ENCODE measurements at regions not wholly inside any gene's neighbourhood (a gene's known extent, or its start where the extent isn't known, plus 50 kb on each side); places are given as distances from the start of the nearest gene placed in this dataset.

DNA sequence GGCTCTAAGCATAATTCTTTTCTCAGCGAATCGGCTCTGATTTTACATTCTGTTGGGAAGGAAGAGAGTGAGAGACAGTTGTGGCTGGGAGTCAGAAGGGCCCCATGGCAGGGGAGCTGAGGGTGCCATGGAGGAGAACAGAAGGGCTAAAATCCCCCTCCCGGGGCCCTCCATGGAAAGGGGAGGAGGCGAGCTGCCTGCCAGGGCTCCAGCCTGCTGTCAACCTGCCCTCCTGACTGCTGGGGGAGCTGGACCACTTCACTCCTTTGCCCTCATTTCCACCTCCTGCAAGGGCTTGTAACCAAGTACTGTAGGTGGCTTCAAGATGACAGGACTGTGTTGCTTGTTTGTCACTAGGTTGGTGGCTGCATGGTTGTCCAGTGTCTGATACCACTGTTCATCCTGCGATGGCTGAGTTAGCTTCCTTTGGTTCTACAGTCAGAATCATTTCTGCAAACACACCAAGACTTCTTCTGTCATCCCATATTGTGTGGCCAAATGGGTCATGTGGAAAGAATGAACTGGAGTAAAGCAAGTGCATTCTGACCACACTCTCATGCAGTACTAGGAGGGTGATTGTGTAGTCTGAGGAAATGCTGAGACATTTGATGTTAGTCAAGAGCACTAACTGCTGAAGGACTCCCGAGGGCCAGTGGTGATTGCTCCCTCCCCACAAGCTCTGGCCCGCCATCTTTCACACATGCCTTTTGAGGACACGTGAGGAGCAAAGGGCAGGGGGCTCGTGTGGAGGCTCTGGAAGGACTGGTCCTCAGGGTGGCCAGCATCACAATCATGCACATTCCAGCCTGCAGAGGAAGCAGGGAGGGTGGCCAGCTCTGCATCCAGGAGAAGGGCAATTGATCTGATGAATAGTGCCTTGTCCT, 307.2 kb downstream of the GADD45G start:
- Histone ChIP-seq H3K4me1 (no peaks in the 10 kb centered on the region), H3K27ac (no peak overlapping the region), H3K27me3 (no peaks in the 10 kb centered on the region), H3K9me3 (no peaks in the 10 kb centered on the region), H3K4me3 (no peak overlapping the region), H3K36me3 (no peaks in the 10 kb centered on the region)
- DNase-seq, result no peak
- in situ Hi-C loops (cut with MboI; ENCODE audit: low pct_ligation_motif_present in 1 of 4, low pct_unique_long_range_greater_than_20kb in 1 of 4, low sequenced_read_pairs in 3 of 4), result loop anchor here in 1 of 4 donors (25.0 kb wide), 1 partner anchor 300 kb away; the partner anchor contains the start of gene GADD45G
- no peak for TF ChIP-seq POLR2A (IDR thresholded peaks at IDR 0.05)
- TF ChIP-seq POLR2AphosphoS5 (IDR thresholded peaks at IDR 0.05), result no peak
- TF ChIP-seq, protein P1, sequence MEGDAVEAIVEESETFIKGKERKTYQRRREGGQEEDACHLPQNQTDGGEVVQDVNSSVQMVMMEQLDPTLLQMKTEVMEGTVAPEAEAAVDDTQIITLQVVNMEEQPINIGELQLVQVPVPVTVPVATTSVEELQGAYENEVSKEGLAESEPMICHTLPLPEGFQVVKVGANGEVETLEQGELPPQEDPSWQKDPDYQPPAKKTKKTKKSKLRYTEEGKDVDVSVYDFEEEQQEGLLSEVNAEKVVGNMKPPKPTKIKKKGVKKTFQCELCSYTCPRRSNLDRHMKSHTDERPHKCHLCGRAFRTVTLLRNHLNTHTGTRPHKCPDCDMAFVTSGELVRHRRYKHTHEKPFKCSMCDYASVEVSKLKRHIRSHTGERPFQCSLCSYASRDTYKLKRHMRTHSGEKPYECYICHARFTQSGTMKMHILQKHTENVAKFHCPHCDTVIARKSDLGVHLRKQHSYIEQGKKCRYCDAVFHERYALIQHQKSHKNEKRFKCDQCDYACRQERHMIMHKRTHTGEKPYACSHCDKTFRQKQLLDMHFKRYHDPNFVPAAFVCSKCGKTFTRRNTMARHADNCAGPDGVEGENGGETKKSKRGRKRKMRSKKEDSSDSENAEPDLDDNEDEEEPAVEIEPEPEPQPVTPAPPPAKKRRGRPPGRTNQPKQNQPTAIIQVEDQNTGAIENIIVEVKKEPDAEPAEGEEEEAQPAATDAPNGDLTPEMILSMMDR (IDR thresholded peaks at IDR 0.05), result no peak
- no peak for TF ChIP-seq EP300 (IDR thresholded peaks at IDR 0.05; ENCODE audit: low read depth)
- intact Hi-C loops (cut with DNase I; ENCODE audit: low total_unique reads), result no loop called here
- WGBS, 2 donors (ENCODE audit: low coverage in 1 of 2), result 80 to 100% methylated on average over 2 to 9 of the region's 9 CpGs

- TF ChIP-seq POLR2A (IDR thresholded peaks at IDR 0.05), result no peak
- H3K27ac ChIP-seq, result no peak overlapping the region
- in situ Hi-C loops (cut with MboI; ENCODE audit: low pct_ligation_motif_present in 1 of 4, low pct_unique_long_range_greater_than_20kb in 1 of 4, low sequenced_read_pairs in 3 of 4), result loop anchor here in 1 of 4 donors (25.0 kb wide), 1 partner anchor 300 kb away; the partner anchor contains the start of gene GADD45G
- no peaks in the 10 kb centered on the region for H3K27me3 ChIP-seq
- 95% methylated on average over 5 of the region's 5 CpGs; no CpG with 5 or more reads in 1 of the 2 donors for WGBS, 2 donors (ENCODE audit: low coverage in 1 of 2)
- intact Hi-C loops (cut with DNase I; ENCODE audit: low total_unique reads), result no loop called here
- H3K36me3 ChIP-seq, result no peaks in the 10 kb centered on the region
- H3K4me1 ChIP-seq, result no peaks in the 10 kb centered on the region
- no peak for DNase-seq
- H3K9me3 ChIP-seq, result no peaks in the 10 kb centered on the region
- no peak overlapping the region for H3K4me3 ChIP-seq
These were observed 307.8 kb downstream of the GADD45G start for GRCh38 chr9:89912605-89912953.

GRCh38 chr9:89915187-89915586, 310.4 kb downstream of the GADD45G start:
- Histone ChIP-seq H3K27ac (no peak overlapping the region), H3K36me3 (no peaks in the 10 kb centered on the region), H3K4me3 (no peak overlapping the region), H3K4me1 (no peaks in the 10 kb centered on the region), H3K27me3 (no peaks in the 10 kb centered on the region), H3K9me3 (no peaks in the 10 kb centered on the region)
- 84 to 90% methylated on average over 2 to 3 of the region's 3 CpGs for WGBS, 2 donors (ENCODE audit: low coverage in 1 of 2)
- in situ Hi-C loops (cut with MboI; ENCODE audit: low pct_ligation_motif_present in 1 of 4, low pct_unique_long_range_greater_than_20kb in 1 of 4, low sequenced_read_pairs in 3 of 4) (loop anchor here in 1 of 4 donors (25.0 kb wide), 1 partner anchor 303 kb away; the partner anchor contains the start of gene GADD45G), intact Hi-C loops (cut with DNase I; ENCODE audit: low total_unique reads) (no loop called here)
- TF ChIP-seq POLR2A (IDR thresholded peaks at IDR 0.05) (no peak), POLR2AphosphoS5 (IDR thresholded peaks at IDR 0.05) (no peak), EP300 (IDR thresholded peaks at IDR 0.05; ENCODE audit: low read depth) (no peak)
- TF ChIP-seq, protein P1 (IDR thresholded peaks at IDR 0.05), result no peak
- no peak for DNase-seq

DNA sequence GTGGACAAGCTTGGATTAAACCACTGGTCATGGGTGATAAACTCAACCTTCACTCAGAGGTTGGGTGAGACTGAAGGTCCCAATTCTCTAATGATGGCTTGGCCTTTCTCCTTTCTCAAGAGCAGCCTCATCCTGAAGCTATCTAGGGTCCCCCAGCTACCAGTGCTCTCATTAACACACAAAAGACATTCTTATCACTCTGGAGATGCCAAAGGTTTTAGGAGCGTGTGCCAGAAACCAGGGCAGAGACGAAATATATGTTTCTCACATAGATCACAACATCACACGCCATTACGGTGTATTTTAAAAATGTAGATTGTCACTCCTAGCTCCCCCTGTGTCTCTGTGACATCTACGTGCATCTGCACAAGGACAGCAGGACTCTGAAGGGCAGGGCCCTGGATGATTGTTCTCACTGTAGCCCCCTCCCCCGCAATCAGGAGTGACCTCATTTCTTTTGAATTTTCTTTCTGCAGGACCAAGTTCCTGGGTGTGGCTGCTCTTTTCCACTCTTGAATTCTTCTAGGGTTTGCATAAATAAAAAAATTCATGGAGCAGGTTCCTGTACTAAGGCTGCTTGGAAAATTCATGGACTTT, 311.3 kb downstream of the GADD45G start:
- TF ChIP-seq POLR2A (IDR thresholded peaks at IDR 0.05) (no peak), EP300 (IDR thresholded peaks at IDR 0.05; ENCODE audit: low read depth) (no peak), POLR2AphosphoS5 (IDR thresholded peaks at IDR 0.05) (no peak)
- TF ChIP-seq, protein P1 (IDR thresholded peaks at IDR 0.05), result no peak
- H3K9me3 ChIP-seq, result no peaks in the 10 kb centered on the region
- 79 to 88% methylated on average over 5 to 6 of the region's 6 CpGs for WGBS, 2 donors (ENCODE audit: low coverage in 1 of 2)
- intact Hi-C loops (cut with DNase I; ENCODE audit: low total_unique reads), result no loop called here
- no peaks in the 10 kb centered on the region for H3K4me1 ChIP-seq
- in situ Hi-C loops (cut with MboI; ENCODE audit: low pct_ligation_motif_present in 1 of 4, low pct_unique_long_range_greater_than_20kb in 1 of 4, low sequenced_read_pairs in 3 of 4), result loop anchor here in 1 of 4 donors (25.0 kb wide), 1 partner anchor 304 kb away; the partner anchor contains the start of gene GADD45G
- no peaks in the 10 kb centered on the region for H3K27me3 ChIP-seq
- no peak overlapping the region for H3K27ac ChIP-seq
- DNase-seq, result no peak
- H3K36me3 ChIP-seq, result no peaks in the 10 kb centered on the region
- no peak overlapping the region for H3K4me3 ChIP-seq
